Epithelial cell of proximal tubule (primary cell): ENCODE measurements at regions not wholly inside any gene's neighbourhood (a gene's known extent, or its start where the extent isn't known, plus 50 kb on each side); places are given as distances from the start of the nearest gene placed in this dataset.
"Not testable (repeated sequence)": the region's sequence is repeated elsewhere in the genome, so short reads cannot be mapped to it uniquely, and the experiment has no call there.

ENCODE experiments used
- DNase-seq: peaks from one replicate; pipeline ENCODE4 v3.0.0-alpha.2; 2011; ENCODE audit warnings: low read depth
- H3K4me3 ChIP-seq: 2 replicates; pipeline ENCODE4 v1.5.1; 2011; ENCODE audit warnings: low read depth, mild to moderate bottlenecking, low read length
- CTCF ChIP-seq: conservative IDR thresholded peaks from 2 replicates; pipeline ENCODE4 v1.5.1; 2012; ENCODE audit warnings: low read depth, mild to moderate bottlenecking, low read length

DNA sequence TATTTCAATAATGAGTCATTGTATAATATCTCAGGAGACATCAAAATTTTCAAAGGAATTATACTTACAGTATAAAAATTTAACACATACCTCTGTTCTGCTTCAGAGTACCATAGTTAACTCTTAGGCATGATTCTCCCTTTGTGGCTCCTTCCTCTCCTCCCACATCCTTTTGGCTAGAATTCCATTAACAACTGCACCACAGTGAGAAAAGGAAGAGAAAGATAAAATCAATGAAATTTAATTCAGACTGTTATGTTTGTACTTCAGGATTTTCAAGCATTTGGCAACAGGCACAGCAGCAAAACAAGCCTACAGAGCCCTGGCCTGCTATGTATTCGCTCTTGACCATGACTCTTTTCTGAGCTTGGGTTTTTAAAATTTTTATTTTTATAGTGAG is 57.2 kb upstream of the SGIP1 start:
- TF ChIP-seq CTCF, result no peak
- no peak overlapping the region for H3K4me3 ChIP-seq
- DNase-seq, result no peak

- H3K4me3 ChIP-seq, result no peak overlapping the region
- TF ChIP-seq CTCF, result no peak
- peak; percentile 9 for DNase-seq
Measured at GRCh38 chr1:66478116-66478515, 55.8 kb upstream of the SGIP1 start.

GRCh38 chr1:66480162-66480561 is 53.8 kb upstream of the SGIP1 start:
- DNase-seq, result no peak
- no peak for TF ChIP-seq CTCF
- H3K4me3 ChIP-seq, result no peak overlapping the region

GRCh38 chr1:66481215-66481614 is 52.7 kb upstream of the SGIP1 start:
- not testable (repeated sequence) for DNase-seq, H3K4me3 ChIP-seq
